ENCODE measurements at regions not wholly inside any gene's neighbourhood (a gene's known extent, or its start where the extent isn't known, plus 50 kb on each side); places are given as distances from the start of the nearest gene placed in this dataset.

DNA sequence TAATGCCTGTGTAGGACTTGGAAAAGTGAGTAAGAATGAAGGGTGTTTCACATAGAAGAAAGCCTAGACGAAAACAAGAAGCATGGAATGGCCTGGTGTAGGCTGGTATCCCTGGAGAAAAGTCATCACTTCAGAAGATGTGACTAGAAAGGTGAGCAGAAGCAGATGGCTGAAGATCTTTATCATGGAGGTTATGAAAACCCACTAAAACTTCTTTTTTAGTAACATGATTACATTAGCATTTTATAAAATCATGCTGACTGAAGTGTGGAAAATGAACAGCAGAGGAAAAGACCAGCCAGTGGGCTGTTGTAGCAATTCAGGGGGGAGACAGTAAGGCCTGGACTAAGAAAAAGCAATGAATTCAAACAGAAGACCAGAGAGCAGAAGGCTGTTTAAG is 114.5 kb upstream of the G2E3 start:
- intact Hi-C loops (cut with micrococcal nuclease): no loop called here

GRCh38 chr14:30445011-30445793 is 113.8 kb upstream of the G2E3 start:
- Mint-ChIP-seq H3K27me3 (peaks cover 13% of the 10 kb centered on the region), H3K27ac (no peak overlapping the region), H3K4me1 (ENCODE audit: low read depth) (no peaks in the 10 kb centered on the region), H3K9me3 (no peaks in the 10 kb centered on the region), H3K36me3 (ENCODE audit: low read depth) (no peaks in the 10 kb centered on the region), H3K4me3 (no peak overlapping the region)
- intact Hi-C loops (cut with micrococcal nuclease): no loop called here
- ChIA-PET POLR2A (no interaction called here), CTCF (interaction anchor here (1.7 kb wide), 1 partner anchor 9 kb away, joined by 5 read pairs; no protein-coding TSS in a partner anchor)
- no peak for TF ChIP-seq CTCF (IDR thresholded peaks at IDR 0.05)
- ATAC-seq (no peak), DNase-seq (no peak)

More for the DNA sequence above, 114.5 kb upstream of the G2E3 start:
- ATAC-seq (no peak), DNase-seq (no peak)
- ChIA-PET CTCF (no interaction called here), POLR2A (no interaction called here)
- Mint-ChIP-seq H3K4me1 (ENCODE audit: low read depth) (no peaks in the 10 kb centered on the region), H3K9me3 (no peaks in the 10 kb centered on the region), H3K27me3 (peaks cover 13% of the 10 kb centered on the region), H3K36me3 (ENCODE audit: low read depth) (no peaks in the 10 kb centered on the region), H3K27ac (no peak overlapping the region), H3K4me3 (no peak overlapping the region)
- TF ChIP-seq CTCF (IDR thresholded peaks at IDR 0.05): no peak

DNA sequence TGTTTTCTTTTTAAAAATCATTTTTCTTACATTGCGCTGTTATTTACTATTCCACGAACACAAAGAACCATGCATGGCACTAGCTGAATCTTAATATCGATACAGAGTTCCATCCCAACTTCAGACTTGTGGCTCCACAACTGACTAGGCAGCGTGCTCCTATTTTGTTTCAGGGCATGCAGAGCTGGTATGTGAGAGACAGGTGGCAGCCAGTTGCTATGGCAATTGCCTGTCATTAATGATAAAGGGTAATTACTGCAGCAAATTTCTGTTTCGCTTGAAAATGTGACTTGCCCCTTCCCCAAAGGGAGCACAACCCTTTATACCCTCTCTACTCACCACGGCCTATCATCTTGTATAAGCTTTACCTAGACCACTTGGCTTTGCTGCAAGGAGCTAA is 113.1 kb upstream of the G2E3 start:
- CTCF ChIA-PET: interaction anchor here (1.7 kb wide), 1 partner anchor 9 kb away, joined by 5 read pairs; no protein-coding TSS in a partner anchor
- DNase-seq: no peak
- no peak for ATAC-seq
- Mint-ChIP-seq H3K27me3 (peaks cover 11% of the 10 kb centered on the region), H3K4me3 (no peak overlapping the region), H3K27ac (no peak overlapping the region), H3K9me3 (no peaks in the 10 kb centered on the region), H3K36me3 (ENCODE audit: low read depth) (no peaks in the 10 kb centered on the region), H3K4me1 (ENCODE audit: low read depth) (no peaks in the 10 kb centered on the region)
- TF ChIP-seq CTCF (IDR thresholded peaks at IDR 0.05): no peak
- intact Hi-C loops (cut with micrococcal nuclease): no loop called here
- POLR2A ChIA-PET: no interaction called here

DNA sequence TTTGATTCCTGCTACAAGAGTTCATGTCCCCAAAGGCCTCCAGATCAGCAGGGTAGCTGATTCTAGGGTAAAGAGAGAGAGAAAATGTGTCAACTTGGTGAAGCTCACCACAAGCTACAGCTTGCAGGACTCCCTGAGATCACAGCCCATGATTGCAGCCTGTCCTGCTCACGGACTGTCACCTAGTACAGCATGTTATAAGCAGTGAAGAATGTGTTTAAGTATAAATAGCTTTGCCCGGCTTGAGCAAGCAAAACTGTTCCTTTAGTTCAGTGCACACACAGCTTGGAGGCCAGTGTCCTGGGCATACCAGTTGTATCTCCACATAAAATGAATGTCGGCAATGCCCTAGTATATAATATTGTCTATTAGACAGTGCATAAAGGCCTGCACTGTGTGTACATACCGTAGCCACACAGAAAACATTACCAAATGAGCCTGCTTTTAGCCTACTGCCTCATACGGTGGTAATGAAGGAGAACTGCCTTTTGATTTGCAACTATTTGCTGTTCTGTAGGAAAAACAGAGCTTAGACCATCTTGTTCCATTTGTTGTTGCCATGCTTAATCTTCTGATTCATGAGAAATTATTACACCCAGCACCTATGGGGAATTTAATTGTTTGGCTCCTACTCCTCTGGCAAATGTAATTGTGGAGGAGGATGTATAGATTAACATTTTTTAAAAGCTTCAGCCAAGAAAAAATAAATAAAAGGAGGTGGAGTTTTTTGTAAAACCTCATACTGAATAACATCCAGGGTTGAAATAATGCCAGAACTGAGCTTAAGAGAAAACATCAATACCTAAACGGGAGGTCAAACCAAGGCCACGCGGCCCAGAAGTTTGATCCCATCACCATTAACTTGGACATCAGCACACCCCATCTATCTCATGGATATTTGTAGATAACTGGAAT is 108.1 kb upstream of the G2E3 start:
- ChIA-PET CTCF (no interaction called here), POLR2A (no interaction called here)
- intact Hi-C loops (cut with micrococcal nuclease): no loop called here
- ATAC-seq: no peak
- H3K27ac Mint-ChIP-seq: no peak overlapping the region
- no peak overlapping the region for H3K4me3 Mint-ChIP-seq
- no peaks in the 10 kb centered on the region for H3K4me1 Mint-ChIP-seq (ENCODE audit: low read depth)
- no peak for TF ChIP-seq CTCF (IDR thresholded peaks at IDR 0.05)
- H3K36me3 Mint-ChIP-seq (ENCODE audit: low read depth): no peaks in the 10 kb centered on the region
- no peak for DNase-seq
- no peaks in the 10 kb centered on the region for H3K27me3 Mint-ChIP-seq
- no peaks in the 10 kb centered on the region for H3K9me3 Mint-ChIP-seq

- Mint-ChIP-seq H3K4me3 (no peak overlapping the region), H3K9me3 (no peaks in the 10 kb centered on the region), H3K27me3 (peaks cover 3% of the 10 kb centered on the region), H3K4me1 (ENCODE audit: low read depth) (no peaks in the 10 kb centered on the region), H3K36me3 (ENCODE audit: low read depth) (no peaks in the 10 kb centered on the region), H3K27ac (no peak overlapping the region)
- ChIA-PET CTCF (no interaction called here), POLR2A (no interaction called here)
- DNase-seq (no peak), ATAC-seq (no peak)
- intact Hi-C loops (cut with micrococcal nuclease): no loop called here
- TF ChIP-seq CTCF (IDR thresholded peaks at IDR 0.05): no peak
Measured at GRCh38 chr14:30456296-30456695, 102.7 kb upstream of the G2E3 start.

Measured in activated CD8-positive, alpha-beta T cell treated with anti-CD3 and anti-CD28 coated beads for 36 hours (primary cell).